HG02759 (cell line): ENCODE measurements at regions not wholly inside any gene's neighbourhood (a gene's known extent, or its start where the extent isn't known, plus 50 kb on each side); places are given as distances from the start of the nearest gene placed in this dataset.
"Not testable (repeated sequence)": the region's sequence is repeated elsewhere in the genome, so short reads cannot be mapped to it uniquely, and the experiment has no call there.

Experiments
- ATAC-seq: cut with Tn5 transposase; IDR thresholded peaks from one replicate; pipeline ENCODE4 v1.9.1; 2021; ENCODE audit warnings: mild to moderate bottlenecking, moderate library complexity; ENCODE audit not compliant: unreplicated experiment

DNA sequence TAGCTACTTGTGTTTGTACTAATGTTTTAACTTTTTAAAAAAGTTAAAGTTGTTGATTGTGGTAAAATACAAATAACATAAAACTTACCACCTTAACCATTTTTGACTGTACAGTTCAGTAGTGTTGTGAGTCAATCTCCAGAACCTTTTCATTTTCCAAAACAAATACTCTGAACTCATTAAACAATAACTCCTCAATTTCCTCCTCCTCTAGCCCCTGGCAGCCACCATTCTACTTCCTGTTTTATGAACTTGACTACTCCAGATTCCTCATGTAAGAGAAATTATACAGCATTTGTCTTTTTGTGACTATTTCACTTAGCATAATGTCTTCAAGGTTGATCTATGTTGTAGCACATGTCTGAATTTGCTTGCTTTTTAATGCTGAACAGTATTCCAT is 299.1 kb upstream of the AMIGO2 start:
- no peak for ATAC-seq

DNA sequence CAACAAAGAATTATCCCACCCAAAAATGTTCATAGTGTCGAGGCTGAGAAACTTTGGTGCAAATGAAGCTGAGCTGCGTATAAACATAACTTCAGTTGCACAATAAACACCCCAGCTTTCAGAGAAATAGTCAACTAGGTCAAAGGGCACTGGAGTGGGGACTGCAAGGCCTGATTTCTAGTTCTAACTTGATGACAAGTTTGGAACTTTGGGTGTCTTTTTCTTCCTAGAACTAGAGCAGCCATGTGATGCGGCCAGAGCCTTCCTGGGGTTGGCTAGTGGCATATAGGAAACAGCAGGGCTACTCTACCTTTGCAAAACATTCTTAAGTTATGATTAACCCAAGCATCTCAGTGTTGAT is 298.4 kb upstream of the AMIGO2 start:
- ATAC-seq: no peak

GRCh38 chr12:47377414-47378221 is 297.9 kb upstream of the AMIGO2 start:
- ATAC-seq: no peak

DNA sequence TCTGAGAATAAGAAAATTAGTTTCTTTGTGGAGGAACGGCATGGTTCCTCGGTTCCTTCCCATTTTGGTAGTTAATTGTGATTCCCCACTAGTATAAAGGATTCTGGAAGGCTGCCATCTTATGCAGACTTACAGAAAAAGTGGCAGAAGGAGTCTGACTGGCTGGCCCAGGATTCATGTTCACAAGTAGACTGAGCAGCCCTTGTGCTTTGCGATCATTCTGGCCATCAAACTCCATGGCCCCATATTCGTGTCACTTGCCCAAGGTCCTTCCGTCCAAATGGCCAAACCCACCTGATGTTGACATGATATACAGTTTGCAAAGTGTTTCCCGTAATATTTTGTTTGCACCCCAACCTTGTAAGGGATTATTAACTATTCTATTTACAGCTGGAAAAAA is 297.2 kb upstream of the AMIGO2 start:
- ATAC-seq: no peak

GRCh38 chr12:47373554-47374150 is 293.9 kb upstream of the AMIGO2 start:
- ATAC-seq: no peak

GRCh38 chr12:47370421-47370820 is 290.7 kb upstream of the AMIGO2 start:
- ATAC-seq: no peak

DNA sequence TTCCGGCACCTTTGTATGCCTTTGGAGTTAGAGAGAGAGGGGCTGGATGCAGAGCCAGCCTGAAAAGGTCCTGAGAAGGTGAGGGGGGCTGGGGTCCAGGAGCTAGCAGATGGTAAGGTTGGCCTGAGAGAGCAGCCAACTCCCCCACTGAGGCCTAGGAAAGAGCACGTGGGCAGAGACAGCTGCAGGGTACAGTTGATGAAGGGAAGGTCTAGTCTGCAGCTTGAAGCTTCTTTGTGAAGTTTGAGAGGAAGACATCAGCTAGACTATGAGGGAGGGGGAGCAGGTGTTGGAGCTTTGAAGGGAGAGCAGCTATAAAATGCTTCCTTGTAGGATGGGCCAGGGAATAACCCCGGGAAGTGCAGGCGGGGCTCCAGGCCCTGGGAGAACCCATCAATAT is 289.3 kb upstream of the AMIGO2 start:
- ATAC-seq: no peak

DNA sequence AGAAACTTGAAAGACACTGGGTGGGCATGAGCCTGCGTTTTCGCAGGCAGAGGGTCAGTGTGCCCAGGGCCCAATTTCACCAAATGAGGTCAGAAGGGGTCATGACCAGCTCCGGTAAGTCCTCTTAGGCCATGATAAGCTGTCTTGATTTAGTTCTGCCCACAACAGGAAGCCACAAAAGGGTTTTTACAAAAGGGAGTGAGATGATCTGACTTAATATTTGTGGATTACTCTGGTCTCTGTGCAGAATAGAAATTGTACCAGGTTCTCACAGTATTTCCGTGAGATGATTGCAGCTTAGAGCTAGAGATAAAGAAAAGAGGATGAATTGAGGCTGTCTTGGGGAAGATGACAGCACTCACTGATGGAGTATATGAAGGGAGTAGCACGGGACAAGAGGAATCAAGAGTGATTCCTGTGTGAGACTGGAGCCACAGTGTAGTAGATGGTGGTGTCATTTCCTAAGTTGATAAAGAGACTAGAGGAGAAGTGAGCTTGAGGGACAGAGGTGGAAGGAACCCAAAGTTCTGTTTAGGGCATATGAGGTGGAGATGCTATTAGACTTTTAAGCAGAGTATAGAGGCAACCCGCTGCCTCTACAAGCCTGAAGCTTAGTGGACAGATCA is 288.3 kb upstream of the AMIGO2 start:
- ATAC-seq: no peak

DNA sequence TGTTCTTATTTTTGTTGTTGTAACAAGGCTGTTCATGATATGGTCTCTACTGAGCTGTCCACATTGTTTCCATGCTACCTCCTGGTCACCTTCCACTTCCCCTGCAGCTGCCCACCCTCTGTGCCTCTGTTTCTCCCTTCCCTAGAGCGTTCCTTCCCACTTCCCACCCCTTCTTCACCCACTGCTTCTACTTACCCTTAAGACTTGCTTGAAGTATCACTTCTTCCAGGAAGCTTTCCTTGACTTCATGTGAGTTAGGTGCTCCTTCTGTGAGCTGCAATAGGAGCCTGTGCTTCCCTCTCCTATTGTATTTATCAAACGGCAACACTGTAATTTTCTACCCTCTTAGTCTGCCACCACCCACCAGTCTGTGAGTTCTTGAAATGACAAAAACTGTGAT is 286.8 kb upstream of the AMIGO2 start:
- no peak for ATAC-seq

- no peak for ATAC-seq
Measured at GRCh38 chr12:47366157-47366556, 286.4 kb upstream of the AMIGO2 start.

GRCh38 chr12:47365443-47366076 is 285.8 kb upstream of the AMIGO2 start:
- ATAC-seq: not testable (repeated sequence)

- no peak for ATAC-seq
Measured at GRCh38 chr12:47364261-47364660, 284.5 kb upstream of the AMIGO2 start.

DNA sequence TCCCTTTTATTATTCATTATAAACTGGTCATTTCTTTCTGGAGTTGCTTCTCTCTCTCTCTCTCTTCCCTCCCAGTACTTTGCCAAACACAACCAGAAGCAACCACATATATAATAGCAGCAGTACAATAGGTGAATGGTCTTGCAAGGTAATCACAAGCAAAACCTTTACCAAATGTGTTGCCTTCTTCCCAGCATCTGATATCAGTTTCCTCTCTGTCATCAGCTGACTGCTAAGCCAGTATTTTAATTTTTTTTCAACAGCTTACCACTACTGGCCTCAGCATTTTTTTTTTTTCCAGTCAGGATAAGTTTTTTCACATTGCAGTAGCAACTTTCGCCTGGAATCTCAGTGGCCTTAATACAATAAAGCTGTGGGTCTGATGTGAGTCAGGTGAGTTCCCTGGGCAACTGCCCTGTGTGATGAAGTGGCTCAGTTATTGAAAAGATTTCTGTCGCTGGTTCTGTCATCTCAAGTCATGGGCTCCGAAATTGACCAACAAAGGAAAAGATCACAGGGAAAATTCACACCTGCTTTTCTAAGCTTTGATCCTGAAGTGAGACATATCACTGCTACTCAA is 282.5 kb upstream of the AMIGO2 start:
- ATAC-seq: no peak

GRCh38 chr12:47361389-47362021 is 281.7 kb upstream of the AMIGO2 start:
- ATAC-seq: peak; percentile 87

DNA sequence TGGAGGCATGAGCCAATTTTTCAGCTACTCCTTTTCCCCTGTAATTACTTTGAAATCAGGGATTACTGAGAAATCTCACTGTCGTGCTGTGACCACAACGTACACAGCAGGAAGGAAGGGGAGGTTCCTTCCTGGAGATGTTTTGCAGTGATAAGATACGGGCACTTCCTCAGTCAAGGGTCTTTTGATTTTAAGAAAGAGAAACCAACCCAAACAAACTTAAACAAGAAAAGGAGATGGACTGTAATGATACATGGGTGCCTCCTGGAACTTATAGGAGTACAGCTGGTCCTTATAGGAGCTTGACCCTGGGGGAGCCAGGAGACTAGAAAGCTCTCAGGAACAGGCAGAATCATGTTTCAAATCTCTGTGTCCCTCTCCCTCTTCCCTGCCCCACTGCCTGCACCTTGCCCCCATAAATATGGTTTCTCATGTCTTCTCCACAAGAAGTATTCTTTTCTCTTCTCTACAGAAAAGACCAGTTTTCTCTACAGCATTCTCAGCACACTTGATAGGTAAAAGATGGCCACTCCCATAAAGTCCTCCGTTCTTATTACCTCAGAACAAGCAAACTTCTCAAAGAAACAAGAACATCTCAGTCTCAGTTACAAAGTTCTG is 281.1 kb upstream of the AMIGO2 start:
- peak; percentile 27 for ATAC-seq

DNA sequence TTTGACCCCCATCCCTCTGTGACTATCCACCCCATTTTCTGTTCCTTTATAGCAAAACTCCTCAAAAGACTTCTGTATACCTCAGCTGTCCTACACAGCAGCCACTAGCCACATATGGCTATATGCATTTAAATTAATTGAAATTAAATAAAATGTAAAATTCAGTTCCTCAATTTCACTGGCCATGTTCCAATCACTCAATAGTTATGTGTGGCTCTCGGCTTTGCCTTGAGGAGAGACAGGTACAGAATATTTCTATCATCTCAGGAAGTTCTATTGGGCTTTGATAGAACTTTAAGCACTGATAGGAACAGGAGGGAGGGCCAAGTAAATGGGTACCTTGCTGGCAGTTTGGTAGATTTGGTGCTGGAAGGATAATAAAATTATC is 280.3 kb upstream of the AMIGO2 start:
- ATAC-seq: no peak

GRCh38 chr12:47359310-47360092 is 279.7 kb upstream of the AMIGO2 start:
- ATAC-seq: no peak

DNA sequence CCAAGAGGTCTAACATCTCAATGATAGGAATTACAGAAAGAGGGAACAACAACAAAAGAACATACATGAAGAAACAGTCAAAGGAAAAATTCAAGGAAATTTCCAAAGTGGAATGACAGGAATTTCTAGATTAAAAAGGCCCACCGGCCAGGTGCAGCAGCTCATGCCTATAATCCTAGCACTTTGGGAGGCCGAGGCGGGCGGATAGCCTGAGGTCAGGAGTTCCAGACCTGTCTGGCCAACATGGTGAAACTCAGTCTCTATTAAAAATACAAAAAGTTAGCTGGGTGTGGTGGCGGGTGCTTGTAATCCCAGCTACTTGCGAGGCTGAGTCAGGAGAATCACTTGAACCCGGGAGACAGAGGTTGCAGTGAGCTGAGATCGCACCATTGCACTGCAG is 277.2 kb upstream of the AMIGO2 start:
- ATAC-seq: not testable (repeated sequence)

- ATAC-seq: peak; percentile 72
Measured at GRCh38 chr12:47356129-47356700, 276.5 kb upstream of the AMIGO2 start.
